CD4-positive, alpha-beta T cell treated with Interleukin-17A for 4 hours (primary cell): ENCODE measurements at regions not wholly inside any gene's neighbourhood (a gene's known extent, or its start where the extent isn't known, plus 50 kb on each side); places are given as distances from the start of the nearest gene placed in this dataset.

ENCODE experiments used
- DNase-seq: peaks from one replicate; pipeline ENCODE4 v3.0.0-alpha.2; 2020; ENCODE audit warnings: mixed read lengths

- no peak for DNase-seq
Measured at GRCh38 chr5:74074111-74074510, 448.1 kb downstream of the ARHGEF28 start.

- no peak for DNase-seq
Measured at GRCh38 chr5:74073257-74073656, 447.3 kb downstream of the ARHGEF28 start.

DNA sequence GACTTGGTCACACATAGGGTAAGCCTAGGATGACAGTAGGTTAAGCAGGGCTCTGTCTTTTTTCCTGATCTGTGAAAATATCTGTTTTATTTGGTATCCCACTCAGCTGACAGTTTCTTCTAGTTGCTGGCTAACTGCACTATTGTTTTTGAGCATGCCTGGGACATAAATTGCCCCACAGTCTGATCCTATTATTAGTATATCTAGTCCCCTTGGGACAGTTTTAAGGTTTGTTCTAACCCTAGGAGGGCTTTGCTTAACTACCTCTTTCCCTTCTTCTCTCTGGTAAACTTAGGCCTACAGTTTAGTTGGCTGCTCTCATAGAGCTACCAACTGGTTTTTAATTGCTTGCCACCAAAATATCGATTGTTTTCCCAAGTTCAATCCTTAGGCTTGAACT is 446.6 kb downstream of the ARHGEF28 start:
- no peak for DNase-seq

DNA sequence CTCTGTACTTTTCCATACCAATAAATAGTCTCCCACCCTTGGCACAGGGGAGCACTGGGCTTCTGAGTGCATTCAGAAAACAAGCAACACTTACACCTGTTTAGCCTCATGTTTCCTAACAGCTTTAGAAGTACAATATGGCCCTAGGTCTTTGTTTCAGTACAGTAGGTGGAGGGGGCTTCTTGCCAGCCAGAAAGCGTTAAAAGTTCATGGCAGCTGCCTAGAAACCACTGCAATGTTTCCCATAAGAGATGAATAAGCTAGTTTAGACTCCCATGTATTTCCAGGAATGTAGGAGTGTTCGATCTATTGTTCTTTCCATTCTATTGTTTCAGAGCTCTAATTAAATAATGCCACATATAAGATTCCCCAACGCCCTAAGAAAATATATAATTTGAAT is 444.8 kb downstream of the ARHGEF28 start:
- no peak for DNase-seq

GRCh38 chr5:74069741-74070140 is 443.7 kb downstream of the ARHGEF28 start:
- no peak for DNase-seq

- no peak for DNase-seq
Measured at GRCh38 chr5:74067748-74068541, 441.9 kb downstream of the ARHGEF28 start.

DNA sequence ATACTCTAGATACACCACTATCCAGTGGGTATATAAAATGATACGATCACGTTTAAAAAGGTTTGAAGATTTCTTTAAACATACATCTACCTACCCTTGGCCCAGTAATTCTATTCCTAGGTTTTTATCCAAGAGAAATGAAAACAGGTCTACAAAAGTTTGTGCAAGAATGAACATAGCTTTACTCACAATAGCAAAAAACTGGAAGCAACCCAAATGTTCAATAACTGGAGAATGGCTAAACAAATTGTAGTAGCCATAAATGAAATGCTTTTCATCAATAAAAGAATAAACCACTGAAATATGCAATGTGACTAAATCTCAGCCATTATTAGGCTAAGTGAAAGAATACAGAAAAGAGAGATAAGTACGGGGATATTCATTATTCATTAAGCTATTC is 438.9 kb downstream of the ARHGEF28 start:
- DNase-seq = no peak

GRCh38 chr5:74064225-74064624 is 438.2 kb downstream of the ARHGEF28 start:
- DNase-seq = no peak

GRCh38 chr5:74063821-74064220 is 437.8 kb downstream of the ARHGEF28 start:
- no peak for DNase-seq

- no peak for DNase-seq
Measured at GRCh38 chr5:74063346-74063745, 437.4 kb downstream of the ARHGEF28 start.

GRCh38 chr5:74061292-74061691 is 435.3 kb downstream of the ARHGEF28 start:
- no peak for DNase-seq

DNA sequence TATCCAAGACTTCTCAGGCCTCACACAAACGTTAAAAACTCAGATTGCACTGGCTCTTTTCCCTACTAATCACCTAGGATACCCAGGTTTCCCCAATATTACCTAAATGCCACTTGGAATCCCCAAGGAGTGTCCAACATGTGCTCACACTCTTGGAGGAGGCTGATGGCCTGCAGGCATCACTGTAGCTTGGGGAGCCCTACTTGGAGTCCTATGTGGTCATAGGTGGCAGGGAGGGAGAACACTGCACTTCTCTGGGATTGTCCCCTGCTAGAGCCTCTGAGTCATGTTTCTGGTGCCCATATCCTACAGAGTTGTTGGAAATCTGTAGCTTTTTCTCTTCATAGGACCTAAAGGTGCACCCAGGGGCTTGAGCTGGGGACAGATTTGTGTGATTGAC is 433.7 kb downstream of the ARHGEF28 start:
- DNase-seq = no peak

- DNase-seq = no peak
Measured at GRCh38 chr5:74056789-74057164, 430.8 kb downstream of the ARHGEF28 start.

- no peak for DNase-seq
Measured at GRCh38 chr5:74056107-74056788, 430.3 kb downstream of the ARHGEF28 start.

GRCh38 chr5:74055486-74056106 is 429.6 kb downstream of the ARHGEF28 start:
- DNase-seq = no peak

GRCh38 chr5:74054641-74055421 is 428.8 kb downstream of the ARHGEF28 start:
- DNase-seq = no peak

- no peak for DNase-seq
Measured at GRCh38 chr5:74054139-74054538, 428.1 kb downstream of the ARHGEF28 start.

- no peak for DNase-seq
Measured at GRCh38 chr5:74052441-74053221, 426.6 kb downstream of the ARHGEF28 start.

DNA sequence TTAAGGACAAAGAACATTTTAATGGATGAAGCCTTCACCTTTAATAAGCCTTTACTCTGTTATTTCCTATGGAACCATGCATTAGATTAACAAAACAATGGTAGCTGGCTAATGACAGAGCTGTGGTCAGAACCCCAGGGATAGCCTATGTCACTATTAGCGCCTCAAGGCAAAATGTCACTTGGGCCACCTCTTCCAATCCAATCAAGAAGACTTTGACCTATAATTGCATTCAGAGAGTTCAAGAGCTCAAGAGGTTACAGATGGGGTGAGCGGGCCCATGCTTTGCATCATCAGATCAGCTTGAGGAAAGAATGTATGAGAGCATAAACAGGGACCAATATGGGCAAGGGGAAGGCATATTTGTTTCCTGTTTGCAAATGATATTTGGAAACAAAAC is 425.1 kb downstream of the ARHGEF28 start:
- no peak for DNase-seq

DNA sequence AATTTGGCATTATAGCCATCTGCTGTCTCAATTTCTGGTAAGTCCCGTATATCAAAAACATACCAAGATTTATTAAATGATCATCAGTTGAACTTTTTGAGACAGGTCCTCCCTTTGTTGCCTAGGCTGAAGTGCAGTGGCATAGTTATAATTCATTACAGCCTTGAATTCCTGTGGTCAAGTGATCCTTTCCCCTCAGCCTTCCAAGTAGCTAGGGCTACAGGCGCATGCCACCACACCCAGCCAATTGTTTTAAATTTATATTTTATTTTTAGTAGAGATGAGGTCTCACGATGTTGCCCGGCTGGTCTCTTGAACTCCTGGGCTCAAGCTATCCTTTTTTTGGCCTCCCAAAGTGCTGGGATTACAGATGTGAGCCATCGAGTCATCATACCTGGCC is 418.9 kb downstream of the ARHGEF28 start:
- DNase-seq = no peak

DNA sequence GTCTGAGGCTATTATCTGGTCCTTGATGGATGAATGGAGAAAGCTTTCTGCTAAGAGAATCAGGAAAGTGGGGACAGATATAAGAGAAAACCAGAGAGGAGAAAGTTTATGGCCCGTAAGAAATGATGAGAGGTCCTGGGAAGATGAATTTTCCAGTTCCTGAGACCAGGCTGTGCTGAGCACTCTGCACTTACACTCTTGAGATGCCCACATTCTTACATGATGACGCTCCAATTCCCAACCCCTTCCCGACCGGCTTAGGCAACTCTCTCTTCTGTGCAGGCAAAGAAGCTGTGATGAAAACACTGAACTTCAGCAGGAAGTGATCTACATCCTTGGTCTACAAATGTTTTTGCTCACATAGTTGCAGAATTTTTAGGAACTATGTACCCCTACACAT is 417.0 kb downstream of the ARHGEF28 start:
- DNase-seq = no peak

GRCh38 chr5:74042559-74042958 is 416.6 kb downstream of the ARHGEF28 start:
- DNase-seq = no peak
